Tibial nerve (tissue), 4 donors: ENCODE measurements at regions not wholly inside any gene's neighbourhood (a gene's known extent, or its start where the extent isn't known, plus 50 kb on each side); places are given as distances from the start of the nearest gene placed in this dataset.

Experiments used
- CTCF ChIP-seq, 5 experiments: fragments of 200-600 bp in 3 of 5; fragments of 450-650 bp in 2 of 5; sonication (generic) in 3 of 5; IDR thresholded peaks; one replicate each; pipeline ENCODE4 v1.5.1; 2016 to 2019; ENCODE audit warnings: antibody characterized with exemption in 5 of 5, mild to moderate bottlenecking in 3 of 5, moderate library complexity in 2 of 5
- EP300 ChIP-seq, 2 donors: sonication (generic); formaldehyde crosslinking; IDR thresholded peaks; one replicate each; pipeline ENCODE4 v1.6.1; 2017; ENCODE audit warnings: antibody characterized with exemption in 2 of 2, mild to moderate bottlenecking in 1 of 2
- POLR2A ChIP-seq, 2 donors: fragments of 450-650 bp; IDR thresholded peaks; one replicate each; pipeline ENCODE4 v1.6.1; 2017; ENCODE audit warnings: antibody characterized with exemption in 2 of 2, mild to moderate bottlenecking in 2 of 2, moderate library complexity in 2 of 2

- no peak for TF ChIP-seq CTCF (IDR thresholded peaks at IDR 0.05)
- TF ChIP-seq POLR2A (IDR thresholded peaks at IDR 0.05) = no peak
- TF ChIP-seq EP300 (IDR thresholded peaks at IDR 0.05) = no peak
Observed at GRCh38 chr2:122598784-122599183, 843.3 kb downstream of the TSN start.
